RWPE1 (cell line): ENCODE measurements at regions not wholly inside any gene's neighbourhood (a gene's known extent, or its start where the extent isn't known, plus 50 kb on each side); places are given as distances from the start of the nearest gene placed in this dataset.

Experiments
- CTCF ChIA-PET: fragments of 350-600 bp; sonication (Branson Sonifier 250); formaldehyde crosslinking; extraction: SDS; loops from one replicate; lab custom pipeline; 2021; lab: Yijun Ruan, JAX
- POLR2A ChIA-PET: fragments of 400-600 bp; formaldehyde crosslinking; extraction: SDS; loops from one replicate; lab custom pipeline; 2020; ENCODE audit warnings: antibody characterized with exemption; ENCODE audit not compliant: low non-redundant PET; lab: Yijun Ruan, JAX
- DNase-seq: peaks from one replicate; pipeline ENCODE4 v3.0.0; 2012; ENCODE audit warnings: low spot score
- H3K27ac ChIP-seq: fragments of 450-650 bp; 2 replicates; pipeline ENCODE4 v1.5.1; 2017
- TF ChIP-seq, protein P1 (sequence below): fragments of 450-650 bp; conservative IDR thresholded peaks from 2 replicates; pipeline ENCODE4 v1.5.1; 2017; ENCODE audit warnings: low read depth, mild to moderate bottlenecking

- no peak for DNase-seq
- POLR2A ChIA-PET, result no interaction called here
- H3K27ac ChIP-seq, result no peak overlapping the region
- TF ChIP-seq, protein P1, sequence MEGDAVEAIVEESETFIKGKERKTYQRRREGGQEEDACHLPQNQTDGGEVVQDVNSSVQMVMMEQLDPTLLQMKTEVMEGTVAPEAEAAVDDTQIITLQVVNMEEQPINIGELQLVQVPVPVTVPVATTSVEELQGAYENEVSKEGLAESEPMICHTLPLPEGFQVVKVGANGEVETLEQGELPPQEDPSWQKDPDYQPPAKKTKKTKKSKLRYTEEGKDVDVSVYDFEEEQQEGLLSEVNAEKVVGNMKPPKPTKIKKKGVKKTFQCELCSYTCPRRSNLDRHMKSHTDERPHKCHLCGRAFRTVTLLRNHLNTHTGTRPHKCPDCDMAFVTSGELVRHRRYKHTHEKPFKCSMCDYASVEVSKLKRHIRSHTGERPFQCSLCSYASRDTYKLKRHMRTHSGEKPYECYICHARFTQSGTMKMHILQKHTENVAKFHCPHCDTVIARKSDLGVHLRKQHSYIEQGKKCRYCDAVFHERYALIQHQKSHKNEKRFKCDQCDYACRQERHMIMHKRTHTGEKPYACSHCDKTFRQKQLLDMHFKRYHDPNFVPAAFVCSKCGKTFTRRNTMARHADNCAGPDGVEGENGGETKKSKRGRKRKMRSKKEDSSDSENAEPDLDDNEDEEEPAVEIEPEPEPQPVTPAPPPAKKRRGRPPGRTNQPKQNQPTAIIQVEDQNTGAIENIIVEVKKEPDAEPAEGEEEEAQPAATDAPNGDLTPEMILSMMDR, result no peak
- CTCF ChIA-PET, result no interaction called here
Measured at GRCh38 chr18:33840212-33840593, 262.2 kb downstream of the ASXL3 start.

DNA sequence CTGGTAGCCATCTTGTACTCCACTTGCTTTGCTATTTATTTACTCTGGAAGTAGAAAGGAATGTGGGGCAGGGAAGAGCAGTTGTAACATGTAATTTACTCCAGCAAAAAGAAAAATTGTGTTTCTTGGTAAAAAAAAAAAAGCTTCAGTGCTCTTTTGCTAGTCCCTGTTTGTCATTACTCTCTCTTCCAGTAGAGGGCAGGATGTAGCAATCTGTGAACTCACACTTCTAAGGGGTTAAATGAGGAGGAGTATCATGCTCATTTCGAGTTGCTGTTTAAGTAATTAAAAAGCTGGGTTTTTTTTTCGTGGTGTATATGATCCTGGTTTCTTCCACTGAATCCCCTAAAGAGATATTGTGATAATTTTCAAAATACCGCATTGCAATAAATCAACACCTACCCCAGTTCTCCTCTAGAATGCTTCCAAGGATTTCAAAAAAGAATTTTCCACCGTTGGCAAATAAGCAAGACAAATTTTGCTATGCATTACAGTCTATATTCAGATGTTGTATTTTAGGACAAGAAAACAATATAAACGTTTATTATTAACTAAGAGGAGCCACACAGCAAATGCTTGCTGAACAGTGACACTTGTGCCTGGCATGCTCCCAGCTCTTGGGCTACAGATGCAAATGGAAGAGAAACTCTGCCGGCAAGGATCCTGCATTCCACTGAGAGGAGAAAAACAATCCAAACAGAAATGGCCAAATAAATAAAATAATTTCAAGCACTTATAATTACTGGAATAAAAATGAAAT, 261.6 kb downstream of the ASXL3 start:
- TF ChIP-seq, protein P1, result peak; percentile 72
- peak; percentile 19 for DNase-seq
- ChIA-PET CTCF (interaction anchor here (0.6 to 0.7 kb wide), 7 partner anchors 8 to 1955 kb away, joined by 3 to 5 read pairs (median 3); no protein-coding TSS in a partner anchor), POLR2A (no interaction called here)
- no peak overlapping the region for H3K27ac ChIP-seq

DNA sequence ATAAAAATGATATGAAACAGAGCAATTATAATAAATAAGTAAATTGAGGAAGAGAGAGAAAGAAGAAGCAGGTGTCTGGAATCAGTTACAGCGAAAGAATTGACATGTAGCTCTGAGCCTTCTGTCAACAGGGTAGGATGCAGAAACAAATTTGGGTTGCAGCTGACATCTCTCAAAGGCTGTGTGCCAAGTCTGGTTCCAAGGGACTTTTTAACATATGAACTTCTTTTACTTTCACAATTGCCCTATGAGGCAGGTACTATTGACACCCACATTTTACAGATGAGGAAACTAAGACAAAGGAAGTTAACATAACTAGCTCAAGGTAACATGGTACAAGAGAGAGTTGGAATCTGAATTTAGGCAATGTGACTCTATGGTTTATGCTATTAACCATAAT, 260.0 kb downstream of the ASXL3 start:
- H3K27ac ChIP-seq, result no peak overlapping the region
- TF ChIP-seq, protein P1, result no peak
- CTCF ChIA-PET, result no interaction called here
- POLR2A ChIA-PET, result no interaction called here
- DNase-seq, result no peak

DNA sequence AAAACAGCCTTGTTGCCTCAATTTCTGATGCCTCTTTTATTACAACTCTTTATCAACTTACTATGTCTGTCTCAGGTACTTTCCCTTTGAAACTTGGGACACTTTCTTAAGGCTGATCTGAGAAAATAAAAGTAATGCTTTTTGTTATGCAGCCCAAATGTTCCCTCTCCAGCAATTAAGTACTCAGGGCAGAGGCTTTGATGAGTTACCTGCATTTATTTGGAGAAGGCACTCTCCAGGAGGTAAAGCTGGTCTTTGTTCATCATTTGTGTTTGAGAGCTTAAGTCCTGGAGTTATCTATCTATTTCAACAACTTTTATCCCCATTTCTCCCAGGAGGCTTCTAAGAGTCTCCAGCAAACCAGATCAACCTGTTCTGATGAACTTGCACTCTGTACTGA, 259.2 kb downstream of the ASXL3 start:
- ChIA-PET CTCF (no interaction called here), POLR2A (no interaction called here)
- TF ChIP-seq, protein P1, result no peak
- DNase-seq, result no peak
- H3K27ac ChIP-seq, result no peak overlapping the region

- POLR2A ChIA-PET, result no interaction called here
- DNase-seq, result no peak
- H3K27ac ChIP-seq, result no peak overlapping the region
- TF ChIP-seq, protein P1, result no peak
- CTCF ChIA-PET, result no interaction called here
Measured at GRCh38 chr18:33836564-33836963, 258.5 kb downstream of the ASXL3 start.

DNA sequence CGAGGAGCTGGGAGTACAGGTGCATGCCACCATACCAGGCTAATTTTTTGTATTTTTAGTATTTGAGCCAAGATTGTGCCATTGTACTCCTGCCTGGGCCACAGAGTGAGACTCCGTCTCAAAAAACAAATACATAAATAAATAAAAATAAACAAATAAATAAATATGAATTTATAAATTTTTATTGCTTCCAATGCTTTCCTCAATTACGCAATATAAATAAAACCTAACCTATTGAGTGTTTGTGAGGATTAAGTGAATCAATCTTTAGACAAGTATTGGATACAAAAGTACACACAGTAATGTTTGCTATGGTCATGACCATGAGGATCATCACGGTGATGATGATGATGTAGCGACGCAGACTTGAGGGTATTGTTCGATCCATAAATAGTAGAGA, 257.4 kb downstream of the ASXL3 start:
- ChIA-PET POLR2A (no interaction called here), CTCF (no interaction called here)
- TF ChIP-seq, protein P1, result no peak

More for the DNA sequence above, 257.4 kb downstream of the ASXL3 start:
- no peak overlapping the region for H3K27ac ChIP-seq
- DNase-seq, result no peak
